Panc1 (cell line): ENCODE measurements at regions not wholly inside any gene's neighbourhood (a gene's known extent, or its start where the extent isn't known, plus 50 kb on each side); places are given as distances from the start of the nearest gene placed in this dataset.

Experiments used
- ATAC-seq: fragments of 200-7000 bp; cut with Tn5 transposase; 2 replicates; pipeline ENCODE4 v1.9.1; 2020; ENCODE audit warnings: mild to moderate bottlenecking, moderate library complexity
- BruUV-seq: library from RNA; stranded (reverse); fragments of 400-500 nt; replicated peaks from 2 replicates; lab custom pipeline; 2021; lab: Mats Ljungman, UMichigan
- CTCF ChIA-PET: fragments of 300-600 bp; sonication (Branson Sonifier 250); formaldehyde crosslinking; loops from one replicate; lab custom pipeline; 2022; ENCODE audit warnings: antibody characterized with exemption; lab: Charles Lee
- POLR2A ChIA-PET: fragments of 300-600 bp; sonication (Branson Sonifier 250); formaldehyde crosslinking; loops from one replicate; lab custom pipeline; 2022; ENCODE audit warnings: antibody characterized with exemption; lab: Charles Lee
- DNase-seq: peaks from one replicate; pipeline ENCODE4 v3.0.0-alpha.2; 2010; ENCODE audit warnings: low read depth, low spot score
- H3K27ac ChIP-seq: 2 replicates; pipeline ENCODE4 v1.5.1; 2011; ENCODE audit warnings: mild to moderate bottlenecking, low read length, inconsistent platforms
- H3K27me3 ChIP-seq: fragments of 200-500 bp; sonication (Bioruptor generic); 2 replicates; pipeline ENCODE4 v1.6.0; 2014; ENCODE audit warnings: low read length, inconsistent platforms; ENCODE audit not compliant: control insufficient read depth, insufficient read depth
- H3K36me3 ChIP-seq: fragments of 200-500 bp; sonication (Bioruptor generic); 2 replicates; pipeline ENCODE4 v1.5.1; 2014; ENCODE audit warnings: inconsistent platforms, mild to moderate bottlenecking, low read length, moderate library complexity; ENCODE audit not compliant: control insufficient read depth, insufficient read depth
- H3K4me1 ChIP-seq: 2 replicates; pipeline ENCODE4 v1.5.1; 2011; ENCODE audit warnings: inconsistent platforms, mild to moderate bottlenecking, low read length, moderate library complexity; ENCODE audit not compliant: control insufficient read depth, insufficient read depth
- H3K4me3 ChIP-seq, 2 experiments: 2 replicates each; pipeline ENCODE4 v1.5.1; 2011 to 2012; ENCODE audit warnings: low read depth in 2 of 2, low read length in 2 of 2, mild to moderate bottlenecking in 2 of 2, inconsistent platforms in 1 of 2, moderate library complexity in 1 of 2
- H3K9me3 ChIP-seq: fragments of 200-500 bp; sonication (Bioruptor generic); 2 replicates; pipeline ENCODE4 v1.5.1; 2014; ENCODE audit warnings: low read depth, mild to moderate bottlenecking, inconsistent platforms, low read length, moderate library complexity; ENCODE audit not compliant: control insufficient read depth, insufficient read depth
- POLR2AphosphoS5 ChIP-seq: IDR thresholded peaks from 2 replicates; pipeline ENCODE4 v1.6.1; 2012; ENCODE audit warnings: mild to moderate bottlenecking, low read depth, low read length, moderate library complexity
- SIN3A ChIP-seq: IDR thresholded peaks from 2 replicates; pipeline ENCODE4 v1.6.1; 2012; ENCODE audit warnings: low read depth, mild to moderate bottlenecking, low read length, moderate library complexity, borderline replicate concordance; ENCODE audit not compliant: insufficient read depth
- TCF7L2 ChIP-seq: IDR thresholded peaks from 2 replicates; pipeline ENCODE4 v1.6.1; 2011; ENCODE audit warnings: mild to moderate bottlenecking, low read depth, low read length, inconsistent platforms
- in situ Hi-C: cut with HindIII; loops from 2 replicates; pipeline ENCODE4 v1.10.0; 2016; ENCODE audit warnings: low sequenced_read_pairs, low pct_unique_long_range_greater_than_20kb
- intact Hi-C: fragments of 100-400 bp; cut with micrococcal nuclease; formaldehyde crosslinking; loops from one replicate; pipeline ENCODE4 v1.10.0; 2022; ENCODE audit not compliant: unreplicated experiment
- TF ChIP-seq, protein P1 (sequence below): fragments of 450-650 bp; IDR thresholded peaks from 2 replicates; pipeline ENCODE4 v1.5.1; 2017; ENCODE audit warnings: mild to moderate bottlenecking
- TF ChIP-seq, protein P2 (sequence below), 2 experiments: IDR thresholded peaks; 2 replicates each; pipeline ENCODE4 v1.6.1; 2011 to 2012; ENCODE audit warnings: low read depth in 2 of 2, control low read depth in 1 of 2, low read length in 1 of 2, mild to moderate bottlenecking in 1 of 2, moderate library complexity in 1 of 2; ENCODE audit not compliant: insufficient read depth in 1 of 2

- CTCF ChIA-PET: no interaction called here
- H3K4me3 ChIP-seq: no peak overlapping the region
- in situ Hi-C loops (no loop called here), intact Hi-C loops (no loop called here)
- no peaks in the 10 kb centered on the region for H3K36me3 ChIP-seq
- H3K9me3 ChIP-seq: no peaks in the 10 kb centered on the region
- no TSS peak for BruUV-seq
- H3K27me3 ChIP-seq: no peaks in the 10 kb centered on the region
- DNase-seq: no peak
- ATAC-seq: no peak
- no peaks in the 10 kb centered on the region for H3K4me1 ChIP-seq
- POLR2A ChIA-PET: no interaction called here
- no peak overlapping the region for H3K27ac ChIP-seq
- TF ChIP-seq, protein P1, sequence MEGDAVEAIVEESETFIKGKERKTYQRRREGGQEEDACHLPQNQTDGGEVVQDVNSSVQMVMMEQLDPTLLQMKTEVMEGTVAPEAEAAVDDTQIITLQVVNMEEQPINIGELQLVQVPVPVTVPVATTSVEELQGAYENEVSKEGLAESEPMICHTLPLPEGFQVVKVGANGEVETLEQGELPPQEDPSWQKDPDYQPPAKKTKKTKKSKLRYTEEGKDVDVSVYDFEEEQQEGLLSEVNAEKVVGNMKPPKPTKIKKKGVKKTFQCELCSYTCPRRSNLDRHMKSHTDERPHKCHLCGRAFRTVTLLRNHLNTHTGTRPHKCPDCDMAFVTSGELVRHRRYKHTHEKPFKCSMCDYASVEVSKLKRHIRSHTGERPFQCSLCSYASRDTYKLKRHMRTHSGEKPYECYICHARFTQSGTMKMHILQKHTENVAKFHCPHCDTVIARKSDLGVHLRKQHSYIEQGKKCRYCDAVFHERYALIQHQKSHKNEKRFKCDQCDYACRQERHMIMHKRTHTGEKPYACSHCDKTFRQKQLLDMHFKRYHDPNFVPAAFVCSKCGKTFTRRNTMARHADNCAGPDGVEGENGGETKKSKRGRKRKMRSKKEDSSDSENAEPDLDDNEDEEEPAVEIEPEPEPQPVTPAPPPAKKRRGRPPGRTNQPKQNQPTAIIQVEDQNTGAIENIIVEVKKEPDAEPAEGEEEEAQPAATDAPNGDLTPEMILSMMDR: no peak
- TF ChIP-seq TCF7L2 (no peak), SIN3A (no peak), POLR2AphosphoS5 (no peak)
- TF ChIP-seq, protein P2, sequence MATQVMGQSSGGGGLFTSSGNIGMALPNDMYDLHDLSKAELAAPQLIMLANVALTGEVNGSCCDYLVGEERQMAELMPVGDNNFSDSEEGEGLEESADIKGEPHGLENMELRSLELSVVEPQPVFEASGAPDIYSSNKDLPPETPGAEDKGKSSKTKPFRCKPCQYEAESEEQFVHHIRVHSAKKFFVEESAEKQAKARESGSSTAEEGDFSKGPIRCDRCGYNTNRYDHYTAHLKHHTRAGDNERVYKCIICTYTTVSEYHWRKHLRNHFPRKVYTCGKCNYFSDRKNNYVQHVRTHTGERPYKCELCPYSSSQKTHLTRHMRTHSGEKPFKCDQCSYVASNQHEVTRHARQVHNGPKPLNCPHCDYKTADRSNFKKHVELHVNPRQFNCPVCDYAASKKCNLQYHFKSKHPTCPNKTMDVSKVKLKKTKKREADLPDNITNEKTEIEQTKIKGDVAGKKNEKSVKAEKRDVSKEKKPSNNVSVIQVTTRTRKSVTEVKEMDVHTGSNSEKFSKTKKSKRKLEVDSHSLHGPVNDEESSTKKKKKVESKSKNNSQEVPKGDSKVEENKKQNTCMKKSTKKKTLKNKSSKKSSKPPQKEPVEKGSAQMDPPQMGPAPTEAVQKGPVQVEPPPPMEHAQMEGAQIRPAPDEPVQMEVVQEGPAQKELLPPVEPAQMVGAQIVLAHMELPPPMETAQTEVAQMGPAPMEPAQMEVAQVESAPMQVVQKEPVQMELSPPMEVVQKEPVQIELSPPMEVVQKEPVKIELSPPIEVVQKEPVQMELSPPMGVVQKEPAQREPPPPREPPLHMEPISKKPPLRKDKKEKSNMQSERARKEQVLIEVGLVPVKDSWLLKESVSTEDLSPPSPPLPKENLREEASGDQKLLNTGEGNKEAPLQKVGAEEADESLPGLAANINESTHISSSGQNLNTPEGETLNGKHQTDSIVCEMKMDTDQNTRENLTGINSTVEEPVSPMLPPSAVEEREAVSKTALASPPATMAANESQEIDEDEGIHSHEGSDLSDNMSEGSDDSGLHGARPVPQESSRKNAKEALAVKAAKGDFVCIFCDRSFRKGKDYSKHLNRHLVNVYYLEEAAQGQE (IDR thresholded peaks at IDR 0.05; ENCODE audit: insufficient read depth in 1 of 2, low read depth in 2 of 2, low read length in 1 of 2): no peak
Measured at GRCh38 chr17:54771409-54771915, 129.2 kb upstream of the TOM1L1 start.

DNA sequence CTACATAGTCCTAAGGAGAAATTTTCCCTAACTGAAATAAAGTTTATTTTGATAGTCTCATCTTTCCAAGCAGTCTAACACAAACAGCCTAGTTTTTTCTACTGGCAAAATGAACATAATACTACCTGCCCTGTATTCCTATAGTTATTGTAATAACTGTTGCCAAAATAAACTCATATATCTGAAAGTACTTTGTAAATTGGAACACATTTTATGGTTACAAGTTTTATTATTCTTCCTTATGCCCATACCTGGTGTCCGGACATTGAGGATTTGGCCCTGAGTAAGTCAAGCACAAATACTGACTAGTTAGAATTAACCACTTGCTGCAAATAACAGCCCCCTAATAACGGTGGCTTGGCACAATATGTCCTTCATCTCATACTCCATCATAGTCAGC, 120.4 kb upstream of the TOM1L1 start:
- no peaks in the 10 kb centered on the region for H3K36me3 ChIP-seq
- intact Hi-C loops (no loop called here), in situ Hi-C loops (no loop called here)
- TF ChIP-seq TCF7L2 (no peak), POLR2AphosphoS5 (no peak), SIN3A (no peak)
- TF ChIP-seq, protein P1: no peak
- TF ChIP-seq, protein P2 (IDR thresholded peaks at IDR 0.05; ENCODE audit: insufficient read depth in 1 of 2, low read depth in 2 of 2, low read length in 1 of 2): no peak
- no peaks in the 10 kb centered on the region for H3K4me1 ChIP-seq
- H3K4me3 ChIP-seq: no peak overlapping the region
- CTCF ChIA-PET: no interaction called here
- no TSS peak for BruUV-seq
- POLR2A ChIA-PET: no interaction called here
- no peak for ATAC-seq
- H3K27ac ChIP-seq: no peak overlapping the region
- DNase-seq: no peak
- no peaks in the 10 kb centered on the region for H3K9me3 ChIP-seq
- no peaks in the 10 kb centered on the region for H3K27me3 ChIP-seq
